ENCODE measurements at regions not wholly inside any gene's neighbourhood (a gene's known extent, or its start where the extent isn't known, plus 50 kb on each side); places are given as distances from the start of the nearest gene placed in this dataset.
A peak's percentile ranks its signal among the peaks of the same experiment; 100 is the strongest.
"Not testable (repeated sequence)": the region's sequence is repeated elsewhere in the genome, so short reads cannot be mapped to it uniquely, and the experiment has no call there.

GRCh38 chr9:135409286-135410200, 70.0 kb upstream of the PPP1R26 start:
- H3K27ac Mint-ChIP-seq = no peak overlapping the region
- no peaks in the 10 kb centered on the region for H3K36me3 Mint-ChIP-seq
- H3K9me3 Mint-ChIP-seq = no peaks in the 10 kb centered on the region
- DNase-seq (ENCODE audit: low spot score in 2 of 2) (no peak), ATAC-seq (no peak)

- DNase-seq (ENCODE audit: low spot score in 2 of 2) (no peak), ATAC-seq (no peak)
- Mint-ChIP-seq H3K27ac (no peak overlapping the region), H3K9me3 (no peaks in the 10 kb centered on the region), H3K36me3 (no peaks in the 10 kb centered on the region)
Observed at GRCh38 chr9:135410421-135410820, 69.2 kb upstream of the PPP1R26 start.

- H3K27ac Mint-ChIP-seq = no peak overlapping the region
- DNase-seq (ENCODE audit: low spot score in 2 of 2) = no peak
- no peaks in the 10 kb centered on the region for H3K9me3 Mint-ChIP-seq
- no peaks in the 10 kb centered on the region for H3K36me3 Mint-ChIP-seq
- ATAC-seq = no peak
Observed at GRCh38 chr9:135410831-135411473, 68.6 kb upstream of the PPP1R26 start.

GRCh38 chr9:135411605-135412004, 68.0 kb upstream of the PPP1R26 start:
- H3K27ac Mint-ChIP-seq, H3K9me3 Mint-ChIP-seq, ATAC-seq, H3K36me3 Mint-ChIP-seq: not testable (repeated sequence)
- peak in 1 of 2 donors; percentile 14 for DNase-seq (ENCODE audit: low spot score in 2 of 2)

GRCh38 chr9:135412315-135413085, 67.1 kb upstream of the PPP1R26 start:
- not testable (repeated sequence) for H3K9me3 Mint-ChIP-seq, H3K36me3 Mint-ChIP-seq, H3K27ac Mint-ChIP-seq
- ATAC-seq (peak; percentile 85 to 95), DNase-seq (ENCODE audit: low spot score in 2 of 2) (peak; percentile 64 to 92)

- no peak overlapping the region for H3K27ac Mint-ChIP-seq
- H3K36me3 Mint-ChIP-seq = no peaks in the 10 kb centered on the region
- no peaks in the 10 kb centered on the region for H3K9me3 Mint-ChIP-seq
- DNase-seq (ENCODE audit: low spot score in 2 of 2) (no peak), ATAC-seq (no peak)
Observed at GRCh38 chr9:135413086-135413375, 66.6 kb upstream of the PPP1R26 start.

- H3K27ac Mint-ChIP-seq = no peak overlapping the region
- H3K36me3 Mint-ChIP-seq = no peaks in the 10 kb centered on the region
- peak in 1 of 2 donors; percentile 47 for DNase-seq (ENCODE audit: low spot score in 2 of 2)
- H3K9me3 Mint-ChIP-seq = no peaks in the 10 kb centered on the region
- ATAC-seq = no peak
Observed at GRCh38 chr9:135413461-135413860, 66.1 kb upstream of the PPP1R26 start.

GRCh38 chr9:135414293-135414692, 65.3 kb upstream of the PPP1R26 start:
- Mint-ChIP-seq H3K9me3 (no peaks in the 10 kb centered on the region), H3K27ac (no peak overlapping the region), H3K36me3 (no peaks in the 10 kb centered on the region)
- ATAC-seq = no peak
- no peak for DNase-seq (ENCODE audit: low spot score in 2 of 2)

GRCh38 chr9:135415586-135415985, 64.0 kb upstream of the PPP1R26 start:
- DNase-seq (ENCODE audit: low spot score in 2 of 2) (no peak), ATAC-seq (no peak)
- Mint-ChIP-seq H3K27ac (no peak overlapping the region), H3K9me3 (no peaks in the 10 kb centered on the region), H3K36me3 (no peaks in the 10 kb centered on the region)

- Mint-ChIP-seq H3K36me3 (no peaks in the 10 kb centered on the region), H3K9me3 (no peaks in the 10 kb centered on the region), H3K27ac (no peak overlapping the region)
- DNase-seq (ENCODE audit: low spot score in 2 of 2) (no peak), ATAC-seq (no peak)
Observed at GRCh38 chr9:135416664-135417290, 62.8 kb upstream of the PPP1R26 start.

GRCh38 chr9:135418161-135418560, 61.4 kb upstream of the PPP1R26 start:
- ATAC-seq (no peak), DNase-seq (ENCODE audit: low spot score in 2 of 2) (no peak)
- H3K27ac Mint-ChIP-seq = no peak overlapping the region
- no peaks in the 10 kb centered on the region for H3K9me3 Mint-ChIP-seq
- H3K36me3 Mint-ChIP-seq = no peaks in the 10 kb centered on the region

GRCh38 chr9:135419106-135419505, 60.5 kb upstream of the PPP1R26 start:
- peaks cover 7% of the 10 kb centered on the region in 2 donors for H3K36me3 Mint-ChIP-seq
- ATAC-seq (no peak), DNase-seq (ENCODE audit: low spot score in 2 of 2) (no peak)

GRCh38 chr9:135422341-135422944, 57.1 kb upstream of the PPP1R26 start:
- Mint-ChIP-seq H3K27ac (peak overlapping the region in 1 of 2 donors; percentile 36), H3K9me3 (peaks cover 9 to 11% of the 10 kb centered on the region in 2 donors), H3K36me3 (peaks cover 7% of the 10 kb centered on the region in 2 donors)
- ATAC-seq (no peak), DNase-seq (ENCODE audit: low spot score in 2 of 2) (no peak)

More at GRCh38 chr9:135419106-135419505, 60.5 kb upstream of the PPP1R26 start:
- Mint-ChIP-seq H3K27ac (no peak overlapping the region), H3K9me3 (peaks cover 6% of the 10 kb centered on the region in 2 donors)

- ATAC-seq = no peak
- Mint-ChIP-seq H3K27ac (no peak overlapping the region), H3K9me3 (peaks cover 11 to 14% of the 10 kb centered on the region in 2 donors), H3K36me3 (peaks cover 7% of the 10 kb centered on the region in 2 donors)
- no peak for DNase-seq (ENCODE audit: low spot score in 2 of 2)
Observed at GRCh38 chr9:135423725-135424124, 55.9 kb upstream of the PPP1R26 start.
